Lung (tissue), 11 donors: ENCODE measurements at regions not wholly inside any gene's neighbourhood (a gene's known extent, or its start where the extent isn't known, plus 50 kb on each side); places are given as distances from the start of the nearest gene placed in this dataset.

ENCODE experiments used
- ATAC-seq: fragments of 200-7000 bp; cut with Tn5 transposase; one replicate; pipeline ENCODE4 v1.9.1; 2020; ENCODE audit warnings: moderate number of reproducible peaks; ENCODE audit not compliant: insufficient read depth, low FRiP score
- DNase-seq, 3 donors: peaks; one replicate each; pipeline ENCODE4 v3.0.0-alpha.2; 2013 to 2017
- H3K27ac ChIP-seq, 2 donors: one replicate each; pipeline ENCODE4 v1.5.1; 2013; ENCODE audit warnings: mild to moderate bottlenecking in 2 of 2, moderate library complexity in 2 of 2, control low read depth in 1 of 2, inconsistent platforms in 1 of 2, low read depth in 1 of 2, low read length in 1 of 2
- H3K27me3 ChIP-seq, 3 donors: one replicate each; pipeline ENCODE4 v1.5.1; 2013; ENCODE audit warnings: low read length in 2 of 3; ENCODE audit not compliant: control insufficient read depth in 3 of 3, insufficient read depth in 3 of 3
- H3K36me3 ChIP-seq, 4 donors: one replicate each; pipeline ENCODE4 v1.5.1; 2013; ENCODE audit warnings: low read length in 4 of 4, mild to moderate bottlenecking in 1 of 4, moderate library complexity in 1 of 4; ENCODE audit not compliant: control insufficient read depth in 4 of 4, insufficient read depth in 4 of 4
- H3K4me1 ChIP-seq, 5 donors: one replicate each; pipeline ENCODE4 v1.5.1; 2013; ENCODE audit warnings: low read length in 5 of 5, mild to moderate bottlenecking in 2 of 5, moderate library complexity in 1 of 5; ENCODE audit not compliant: control insufficient read depth in 5 of 5, insufficient read depth in 5 of 5
- H3K4me3 ChIP-seq: one replicate; pipeline ENCODE4 v1.5.1; 2013; ENCODE audit warnings: mild to moderate bottlenecking, control low read depth, moderate library complexity
- H3K9ac ChIP-seq, 2 donors: one replicate each; pipeline ENCODE4 v1.5.1; 2013; ENCODE audit warnings: low read length in 2 of 2, control low read depth in 1 of 2; ENCODE audit not compliant: insufficient read depth in 1 of 2
- H3K9me3 ChIP-seq, 4 donors: one replicate each; pipeline ENCODE4 v1.5.1; 2013; ENCODE audit warnings: low read length in 3 of 4, mild to moderate bottlenecking in 1 of 4, moderate library complexity in 1 of 4; ENCODE audit not compliant: control insufficient read depth in 4 of 4, insufficient read depth in 3 of 4
- WGBS, 2 donors: extraction: QIAGEN DNeasy Blood & Tissue Kit; methylation state at CpG; one replicate each; pipeline ENCODE4 v1.1.7; 2013; 5-methylcytosine and 5-hydroxymethylcytosine counted together
- TF ChIP-seq, protein P1 (sequence below): IDR thresholded peaks from 2 replicates; pipeline ENCODE4 v1.5.1; 2012; ENCODE audit warnings: mild to moderate bottlenecking; ENCODE audit errors: control extremely low read depth, extremely low read depth
- donor health status: control.
- donor health status: control.
- donor health status: Bipolar disorder and iron deficiency.
- donor health status: healthy.
- donor health status: DM: yes; HTN: yes; CAD: no.

DNA sequence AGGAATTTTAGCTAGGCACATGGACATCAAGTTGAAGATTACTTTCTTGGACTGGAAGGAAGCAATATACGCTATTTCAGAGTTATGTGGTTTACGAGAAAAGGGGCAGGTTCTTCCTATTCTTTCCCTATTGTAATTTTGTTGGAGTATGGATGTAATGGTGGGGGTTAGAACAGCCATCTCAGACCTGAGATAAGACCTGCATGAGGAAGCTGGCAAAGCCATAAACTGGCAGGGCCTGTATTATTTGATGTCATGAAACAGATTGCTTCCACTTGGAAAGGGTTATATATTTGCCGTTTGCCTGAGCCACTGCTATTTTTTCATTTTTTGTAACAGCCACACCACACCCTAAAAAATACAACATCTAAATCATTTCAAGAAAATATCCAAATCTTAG is 220.5 kb upstream of the MAGI2 start:
- ATAC-seq = no peak
- TF ChIP-seq, protein P1, sequence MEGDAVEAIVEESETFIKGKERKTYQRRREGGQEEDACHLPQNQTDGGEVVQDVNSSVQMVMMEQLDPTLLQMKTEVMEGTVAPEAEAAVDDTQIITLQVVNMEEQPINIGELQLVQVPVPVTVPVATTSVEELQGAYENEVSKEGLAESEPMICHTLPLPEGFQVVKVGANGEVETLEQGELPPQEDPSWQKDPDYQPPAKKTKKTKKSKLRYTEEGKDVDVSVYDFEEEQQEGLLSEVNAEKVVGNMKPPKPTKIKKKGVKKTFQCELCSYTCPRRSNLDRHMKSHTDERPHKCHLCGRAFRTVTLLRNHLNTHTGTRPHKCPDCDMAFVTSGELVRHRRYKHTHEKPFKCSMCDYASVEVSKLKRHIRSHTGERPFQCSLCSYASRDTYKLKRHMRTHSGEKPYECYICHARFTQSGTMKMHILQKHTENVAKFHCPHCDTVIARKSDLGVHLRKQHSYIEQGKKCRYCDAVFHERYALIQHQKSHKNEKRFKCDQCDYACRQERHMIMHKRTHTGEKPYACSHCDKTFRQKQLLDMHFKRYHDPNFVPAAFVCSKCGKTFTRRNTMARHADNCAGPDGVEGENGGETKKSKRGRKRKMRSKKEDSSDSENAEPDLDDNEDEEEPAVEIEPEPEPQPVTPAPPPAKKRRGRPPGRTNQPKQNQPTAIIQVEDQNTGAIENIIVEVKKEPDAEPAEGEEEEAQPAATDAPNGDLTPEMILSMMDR = no peak
- no peaks in the 10 kb centered on the region for H3K4me1 ChIP-seq
- H3K36me3 ChIP-seq = no peaks in the 10 kb centered on the region
- no peak overlapping the region for H3K4me3 ChIP-seq
- peaks cover 0 to 3% (median under 1%) of the 10 kb centered on the region in 4 donors for H3K9me3 ChIP-seq
- no peak for DNase-seq
- 81 to 84% methylated on average over 3 of the region's 3 CpGs for WGBS, 2 donors
- H3K27ac ChIP-seq = no peak overlapping the region
- H3K27me3 ChIP-seq = no peaks in the 10 kb centered on the region
- H3K9ac ChIP-seq = no peak overlapping the region

DNA sequence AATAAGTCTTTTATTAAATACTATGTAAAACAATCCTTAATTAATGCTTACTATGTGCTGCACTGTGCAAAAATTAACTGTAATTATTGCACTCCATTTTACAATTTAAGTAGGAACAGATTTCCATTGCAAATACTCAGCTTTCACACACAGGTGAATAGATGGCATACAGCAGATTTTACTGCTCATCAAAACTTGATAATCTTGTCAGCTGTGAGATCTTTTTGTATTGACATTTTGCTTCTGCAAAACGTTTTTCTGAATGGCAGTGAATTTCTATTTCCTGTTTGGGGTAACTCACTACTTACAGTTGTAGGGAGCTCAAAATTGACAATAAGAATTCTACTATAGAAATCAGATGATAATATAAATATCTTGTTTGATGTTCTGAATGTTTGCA is 220.0 kb upstream of the MAGI2 start:
- no peak for DNase-seq
- H3K27ac ChIP-seq = no peak overlapping the region
- no peaks in the 10 kb centered on the region for H3K36me3 ChIP-seq
- no peak overlapping the region for H3K4me3 ChIP-seq
- H3K4me1 ChIP-seq = no peaks in the 10 kb centered on the region
- 8 to 10% methylated on average over 1 of the region's 1 CpG for WGBS, 2 donors
- no peak for ATAC-seq
- H3K9ac ChIP-seq = no peak overlapping the region
- TF ChIP-seq, protein P1 = no peak
- peaks cover 0 to 3% (median under 1%) of the 10 kb centered on the region in 4 donors for H3K9me3 ChIP-seq
- H3K27me3 ChIP-seq = no peaks in the 10 kb centered on the region

DNA sequence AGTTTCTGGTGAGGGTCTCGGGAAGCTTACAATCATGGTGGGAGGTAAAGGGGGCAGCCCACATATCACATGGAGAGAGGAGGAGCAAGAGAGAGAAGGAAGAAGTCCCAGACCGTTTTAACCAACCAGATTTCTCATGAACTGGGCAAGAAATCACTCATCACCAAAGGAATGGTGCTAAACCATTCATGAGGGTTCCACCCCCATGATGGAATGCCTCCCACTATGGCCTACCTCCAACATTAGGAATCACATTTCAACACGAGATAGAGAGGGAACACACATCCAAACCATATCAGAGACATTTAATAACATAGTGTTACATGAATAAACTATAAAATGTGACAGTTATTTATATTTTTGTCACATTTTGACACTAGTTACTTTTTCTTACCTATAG is 214.8 kb upstream of the MAGI2 start:
- H3K36me3 ChIP-seq = no peaks in the 10 kb centered on the region
- peaks cover 0 to 6% (median under 1%) of the 10 kb centered on the region in 4 donors for H3K9me3 ChIP-seq
- TF ChIP-seq, protein P1 = no peak
- ATAC-seq = no peak
- H3K4me1 ChIP-seq = peaks cover 0 to 6% (median 0%) of the 10 kb centered on the region in 5 donors
- H3K27me3 ChIP-seq = no peaks in the 10 kb centered on the region
- H3K9ac ChIP-seq = no peak overlapping the region
- H3K27ac ChIP-seq = no peak overlapping the region
- 52 to 61% methylated on average over 3 of the region's 3 CpGs for WGBS, 2 donors
- H3K4me3 ChIP-seq = no peak overlapping the region
- DNase-seq = no peak

DNA sequence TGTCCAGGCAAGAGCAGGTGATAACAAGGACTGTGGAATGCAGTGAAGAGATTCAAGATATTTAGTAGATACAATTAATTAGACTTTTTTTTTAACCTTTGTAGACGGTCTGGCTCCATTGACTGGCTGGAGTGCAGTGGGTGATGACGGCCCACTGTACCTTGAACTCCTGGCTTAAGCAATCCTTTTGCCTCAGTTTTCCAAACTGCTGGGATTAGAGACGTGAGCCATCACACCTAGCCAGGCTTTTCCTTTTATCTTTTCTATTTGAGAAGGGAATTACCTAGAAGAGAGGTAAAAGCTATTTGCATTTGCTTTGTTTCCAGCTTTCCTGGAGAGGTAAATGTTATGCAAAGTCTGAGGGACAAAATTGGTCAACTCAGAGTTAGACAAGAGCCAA is 213.0 kb upstream of the MAGI2 start:
- DNase-seq = no peak
- no peaks in the 10 kb centered on the region for H3K36me3 ChIP-seq
- H3K4me3 ChIP-seq = no peak overlapping the region
- no peak overlapping the region for H3K27ac ChIP-seq
- no peaks in the 10 kb centered on the region for H3K27me3 ChIP-seq
- H3K9me3 ChIP-seq = peaks cover 0 to 6% (median under 1%) of the 10 kb centered on the region in 4 donors
- peaks cover 0 to 6% (median 0%) of the 10 kb centered on the region in 5 donors for H3K4me1 ChIP-seq
- WGBS, 2 donors = 77 to 84% methylated on average over 3 of the region's 3 CpGs
- no peak overlapping the region for H3K9ac ChIP-seq
- TF ChIP-seq, protein P1 = no peak
- no peak for ATAC-seq
